MCF 10A (cell line): ENCODE measurements at regions not wholly inside any gene's neighbourhood (a gene's known extent, or its start where the extent isn't known, plus 50 kb on each side); places are given as distances from the start of the nearest gene placed in this dataset.
A peak's percentile ranks its signal among the peaks of the same experiment; 100 is the strongest.

Experiments
- BruUV-seq: library from RNA; stranded (reverse); fragments of 400-500 nt; replicated peaks from 2 replicates; lab custom pipeline; 2021; lab: Mats Ljungman, UMichigan
- CTCF ChIA-PET: fragments of 300-600 bp; sonication (Branson Sonifier 250); formaldehyde crosslinking; extraction: SDS; loops from one replicate; lab custom pipeline; 2021; ENCODE audit warnings: antibody characterized with exemption, inconsistent platforms; lab: Yijun Ruan, JAX
- POLR2A ChIA-PET: fragments of 300-600, 350-650 bp; sonication (Branson Sonifier 250); formaldehyde crosslinking; extraction: SDS; loops from one replicate; lab custom pipeline; 2020; ENCODE audit warnings: antibody characterized with exemption, inconsistent platforms; lab: Yijun Ruan, JAX
- DNase-seq: peaks from one replicate; pipeline ENCODE4 v3.0.0-alpha.2; 2018; ENCODE audit not compliant: unreplicated experiment
- H3K27ac Mint-ChIP-seq: one replicate; pipeline ENCODE4 v1.8.0; 2022; ENCODE audit warnings: mild to moderate bottlenecking, low read depth, mixed read lengths; ENCODE audit not compliant: unreplicated experiment
- H3K27me3 Mint-ChIP-seq: one replicate; pipeline ENCODE4 v1.8.0; 2022; ENCODE audit warnings: mixed read lengths; ENCODE audit not compliant: insufficient read depth, unreplicated experiment
- H3K36me3 Mint-ChIP-seq: one replicate; pipeline ENCODE4 v1.8.0; 2022; ENCODE audit warnings: mild to moderate bottlenecking, moderate library complexity, mixed read lengths; ENCODE audit not compliant: insufficient read depth, unreplicated experiment
- H3K4me1 Mint-ChIP-seq: one replicate; pipeline ENCODE4 v1.8.0; 2022; ENCODE audit warnings: mixed read lengths; ENCODE audit not compliant: insufficient read depth, unreplicated experiment
- H3K4me3 Mint-ChIP-seq: one replicate; pipeline ENCODE4 v1.8.0; 2022; ENCODE audit warnings: mild to moderate bottlenecking, moderate library complexity, mixed read lengths; ENCODE audit not compliant: unreplicated experiment
- H3K9me3 Mint-ChIP-seq: one replicate; pipeline ENCODE4 v1.8.0; 2022; ENCODE audit warnings: mixed read lengths; ENCODE audit not compliant: unreplicated experiment
- intact Hi-C: fragments of 100-400 bp; cut with micrococcal nuclease; formaldehyde crosslinking; loops from 2 replicates; pipeline ENCODE4 v1.14.1; 2022
- TF ChIP-seq, protein P1 (sequence below): fragments of 200-600 bp; IDR thresholded peaks from one replicate; pipeline ENCODE4 v1.8.0; 2022; ENCODE audit warnings: antibody characterized with exemption, mild to moderate bottlenecking; ENCODE audit not compliant: unreplicated experiment

DNA sequence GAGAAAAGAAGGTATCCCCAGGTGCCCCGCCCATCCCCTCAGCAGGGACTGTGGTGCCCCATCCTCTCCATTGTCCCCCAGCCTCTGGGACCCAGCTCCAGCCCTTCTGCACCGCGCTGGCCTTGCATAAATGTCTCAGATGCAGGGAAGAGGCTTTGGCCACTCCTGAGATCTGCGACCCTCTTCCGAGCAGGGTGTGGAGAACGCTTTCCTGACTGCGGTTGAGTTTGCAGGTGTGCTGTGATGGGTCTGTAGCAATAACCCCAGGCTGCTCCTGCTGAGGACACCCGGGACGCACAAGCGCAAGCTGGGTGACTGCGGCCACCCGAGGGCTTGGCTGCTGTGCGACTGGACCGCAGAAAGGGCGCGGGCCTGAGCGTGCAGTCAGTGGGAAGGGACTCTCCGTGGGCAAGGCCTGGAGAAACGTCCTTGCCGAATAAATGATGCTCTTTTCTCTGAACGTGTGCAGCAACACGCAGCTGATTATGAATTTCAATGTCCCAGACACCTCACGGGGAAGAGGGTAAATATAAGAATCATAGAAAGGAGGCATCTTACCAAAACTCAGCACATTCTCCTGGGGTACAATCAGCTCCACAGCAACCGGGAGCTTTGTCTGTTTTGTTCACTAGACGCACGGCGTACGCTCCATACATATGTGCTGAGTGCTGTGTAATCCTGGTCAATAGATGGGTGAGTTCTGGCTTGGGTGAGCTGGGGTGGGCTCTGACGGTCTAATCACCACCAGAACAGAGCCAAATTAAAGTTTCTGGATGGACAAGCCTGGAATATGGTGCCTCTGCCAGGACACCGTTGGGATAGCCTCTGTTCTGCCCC, 67.5 kb upstream of the ZNF516 start:
- H3K9me3 Mint-ChIP-seq: no peaks in the 10 kb centered on the region
- no peaks in the 10 kb centered on the region for H3K36me3 Mint-ChIP-seq
- no peak overlapping the region for H3K27ac Mint-ChIP-seq
- no peak overlapping the region for H3K4me3 Mint-ChIP-seq
- no peak for DNase-seq
- ChIA-PET CTCF (no interaction called here), POLR2A (no interaction called here)
- no peaks in the 10 kb centered on the region for H3K27me3 Mint-ChIP-seq
- no TSS peak for BruUV-seq
- peaks cover 39% of the 10 kb centered on the region for H3K4me1 Mint-ChIP-seq
- TF ChIP-seq, protein P1, sequence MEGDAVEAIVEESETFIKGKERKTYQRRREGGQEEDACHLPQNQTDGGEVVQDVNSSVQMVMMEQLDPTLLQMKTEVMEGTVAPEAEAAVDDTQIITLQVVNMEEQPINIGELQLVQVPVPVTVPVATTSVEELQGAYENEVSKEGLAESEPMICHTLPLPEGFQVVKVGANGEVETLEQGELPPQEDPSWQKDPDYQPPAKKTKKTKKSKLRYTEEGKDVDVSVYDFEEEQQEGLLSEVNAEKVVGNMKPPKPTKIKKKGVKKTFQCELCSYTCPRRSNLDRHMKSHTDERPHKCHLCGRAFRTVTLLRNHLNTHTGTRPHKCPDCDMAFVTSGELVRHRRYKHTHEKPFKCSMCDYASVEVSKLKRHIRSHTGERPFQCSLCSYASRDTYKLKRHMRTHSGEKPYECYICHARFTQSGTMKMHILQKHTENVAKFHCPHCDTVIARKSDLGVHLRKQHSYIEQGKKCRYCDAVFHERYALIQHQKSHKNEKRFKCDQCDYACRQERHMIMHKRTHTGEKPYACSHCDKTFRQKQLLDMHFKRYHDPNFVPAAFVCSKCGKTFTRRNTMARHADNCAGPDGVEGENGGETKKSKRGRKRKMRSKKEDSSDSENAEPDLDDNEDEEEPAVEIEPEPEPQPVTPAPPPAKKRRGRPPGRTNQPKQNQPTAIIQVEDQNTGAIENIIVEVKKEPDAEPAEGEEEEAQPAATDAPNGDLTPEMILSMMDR: no peak
- intact Hi-C loops: no loop called here

DNA sequence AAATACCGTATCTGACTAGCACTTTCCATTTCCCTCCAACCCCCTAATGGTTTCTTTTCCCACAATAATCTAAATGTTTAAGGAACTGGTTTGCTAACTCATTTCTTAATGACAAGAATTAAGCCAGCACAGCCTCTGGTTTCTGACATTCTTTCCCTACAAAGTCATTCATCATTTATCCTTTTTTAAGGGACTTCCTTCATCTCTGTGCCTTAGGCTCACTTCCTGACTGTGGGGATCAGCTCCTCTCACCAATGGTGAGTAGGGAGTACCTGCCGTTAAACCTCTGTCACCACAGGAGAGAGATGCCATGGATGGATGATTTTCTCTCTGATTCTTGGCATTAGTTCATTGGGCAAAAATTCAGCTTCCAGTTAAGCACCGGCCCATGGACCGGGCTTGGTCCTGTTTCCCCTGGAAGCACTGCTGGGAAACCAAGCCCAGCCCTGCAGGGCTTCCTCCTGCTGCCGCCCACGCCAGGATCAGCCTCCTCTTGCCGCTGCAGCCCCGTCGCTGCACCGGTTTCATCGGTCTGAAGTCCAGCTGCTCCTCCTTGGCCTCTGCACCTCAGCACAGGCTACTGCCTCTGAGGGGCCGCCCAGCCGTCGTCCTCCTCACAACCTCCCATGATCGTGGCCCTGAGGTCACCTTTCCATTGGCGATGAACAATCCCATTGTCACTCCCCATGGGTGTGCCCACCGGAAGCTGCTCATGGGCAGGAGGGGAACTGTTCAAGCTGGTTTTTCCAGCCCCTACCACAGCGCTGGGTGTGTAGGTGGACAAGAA, 64.0 kb upstream of the ZNF516 start:
- no peaks in the 10 kb centered on the region for H3K27me3 Mint-ChIP-seq
- ChIA-PET CTCF (interaction anchor here (0.5 to 1.0 kb wide), 3 partner anchors 12 to 154 kb away, joined by 3 read pairs; no protein-coding TSS in a partner anchor), POLR2A (interaction anchor here (0.8 to 2.4 kb wide), 5 partner anchors 8 to 128 kb away, joined by 3 to 9 read pairs (median 4); no protein-coding TSS in a partner anchor)
- TF ChIP-seq, protein P1: no peak
- peak; percentile 56 for DNase-seq
- H3K4me3 Mint-ChIP-seq: peak overlapping the region; percentile 16
- H3K9me3 Mint-ChIP-seq: no peaks in the 10 kb centered on the region
- no peaks in the 10 kb centered on the region for H3K36me3 Mint-ChIP-seq
- BruUV-seq: no TSS peak
- peak overlapping the region; percentile 28 for H3K27ac Mint-ChIP-seq
- peaks cover 27% of the 10 kb centered on the region for H3K4me1 Mint-ChIP-seq
- intact Hi-C loops: no loop called here

DNA sequence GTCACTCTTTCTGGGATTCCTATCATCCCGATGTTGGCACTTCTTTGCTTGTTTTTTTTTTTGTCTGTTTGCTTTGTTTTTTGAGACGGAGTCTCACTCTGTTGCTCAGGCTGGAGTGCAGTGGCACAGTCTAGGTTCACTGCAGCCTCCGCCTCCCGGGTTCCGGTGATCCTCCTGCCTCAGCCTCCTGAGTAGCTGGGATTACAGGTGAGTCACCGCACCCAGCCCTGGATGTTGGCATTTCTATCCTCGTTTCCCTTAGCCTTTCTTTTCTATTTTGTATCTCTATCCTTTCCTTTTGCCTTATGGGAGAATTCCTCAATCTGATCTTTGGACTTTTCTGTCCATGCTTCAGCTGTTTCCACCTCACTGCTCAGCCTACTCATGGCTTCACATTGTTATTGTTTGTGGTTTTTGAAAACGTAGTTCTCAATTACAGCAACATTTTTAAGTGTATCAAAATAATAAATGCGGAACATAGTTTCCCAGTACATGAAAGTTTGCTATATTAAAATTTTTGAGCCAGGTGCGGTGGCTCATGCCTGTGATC, 62.1 kb upstream of the ZNF516 start:
- CTCF ChIA-PET: no interaction called here
- TF ChIP-seq, protein P1: no peak
- Mint-ChIP-seq H3K4me3 (no peak overlapping the region), H3K27ac (no peak overlapping the region), H3K36me3 (no peaks in the 10 kb centered on the region), H3K27me3 (no peaks in the 10 kb centered on the region), H3K9me3 (no peaks in the 10 kb centered on the region), H3K4me1 (peaks cover 27% of the 10 kb centered on the region)
- intact Hi-C loops: no loop called here
- POLR2A ChIA-PET: no interaction called here
- no TSS peak for BruUV-seq
- no peak for DNase-seq
